Stimulated activated CD4-positive, alpha-beta T cell treated with anti-CD3 and anti-CD28 coated beads, Interleukin-1b, Interleukin-23, amount 100 ng/mL, for 48 hours (primary cell): ENCODE measurements at regions not wholly inside any gene's neighbourhood (a gene's known extent, or its start where the extent isn't known, plus 50 kb on each side); places are given as distances from the start of the nearest gene placed in this dataset.
A peak's percentile ranks its signal among the peaks of the same experiment; 100 is the strongest.

Experiments used
- DNase-seq: peaks from one replicate; pipeline ENCODE4 v3.0.0-alpha.2; 2020

- no peak for DNase-seq
Observed at GRCh38 chr20:24764027-24764793, 184.9 kb upstream of the CST7 start.

GRCh38 chr20:24764794-24765202 lies 184.3 kb upstream of the CST7 start:
- no peak for DNase-seq

- no peak for DNase-seq
Observed at GRCh38 chr20:24765316-24766142, 183.5 kb upstream of the CST7 start.

GRCh38 chr20:24766143-24766527 lies 182.9 kb upstream of the CST7 start:
- DNase-seq = no peak

GRCh38 chr20:24766826-24767622 lies 182.0 kb upstream of the CST7 start:
- DNase-seq = no peak

GRCh38 chr20:24767623-24768100 lies 181.4 kb upstream of the CST7 start:
- no peak for DNase-seq

GRCh38 chr20:24768201-24768636 lies 180.8 kb upstream of the CST7 start:
- DNase-seq = no peak

GRCh38 chr20:24768713-24769601 lies 180.1 kb upstream of the CST7 start:
- DNase-seq = no peak

GRCh38 chr20:24769878-24770627 lies 179.0 kb upstream of the CST7 start:
- DNase-seq = no peak

GRCh38 chr20:24770628-24771541 lies 178.2 kb upstream of the CST7 start:
- DNase-seq = no peak

GRCh38 chr20:24771542-24772061 lies 177.5 kb upstream of the CST7 start:
- no peak for DNase-seq

- DNase-seq = no peak
Observed at GRCh38 chr20:24772667-24773066, 176.4 kb upstream of the CST7 start.

GRCh38 chr20:24773168-24773567 lies 175.9 kb upstream of the CST7 start:
- DNase-seq = no peak

GRCh38 chr20:24773751-24774201 lies 175.3 kb upstream of the CST7 start:
- DNase-seq = peak; percentile 16

- DNase-seq = no peak
Observed at GRCh38 chr20:24775966-24776365, 173.1 kb upstream of the CST7 start.

- DNase-seq = no peak
Observed at GRCh38 chr20:24776755-24777271, 172.3 kb upstream of the CST7 start.

GRCh38 chr20:24777746-24778145 lies 171.3 kb upstream of the CST7 start:
- DNase-seq = no peak

GRCh38 chr20:24778585-24779031 lies 170.5 kb upstream of the CST7 start:
- no peak for DNase-seq

GRCh38 chr20:24779131-24779530 lies 169.9 kb upstream of the CST7 start:
- no peak for DNase-seq

GRCh38 chr20:24779946-24780345 lies 169.1 kb upstream of the CST7 start:
- no peak for DNase-seq
